ENCODE measurements at regions not wholly inside any gene's neighbourhood (a gene's known extent, or its start where the extent isn't known, plus 50 kb on each side); places are given as distances from the start of the nearest gene placed in this dataset.

DNA sequence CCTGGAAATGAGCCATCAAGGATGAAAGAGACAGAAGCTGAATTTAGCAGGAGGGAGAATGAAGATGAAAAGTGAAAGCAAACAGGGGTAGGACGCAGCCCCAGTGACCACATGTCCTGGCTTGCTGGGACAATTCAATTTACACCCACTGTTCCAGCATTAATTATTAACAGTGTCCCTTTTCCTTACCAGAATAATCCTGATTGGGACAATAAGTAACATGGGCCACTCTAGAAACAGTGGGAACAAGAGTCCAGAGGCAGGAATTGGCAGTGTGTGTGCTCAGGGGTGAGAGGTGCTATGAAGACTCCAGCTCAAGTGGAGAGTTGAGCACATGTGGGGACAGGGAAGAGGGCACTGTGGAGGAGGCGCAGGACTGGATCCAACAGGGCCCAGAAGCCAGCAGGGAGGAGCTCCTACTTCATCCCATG is 147.1 kb downstream of the C5orf15 start (continued):
- peak in 1 of 2 experiments; percentile 30; a peak in 1 of 4 replicates for TF ChIP-seq IKZF2 (IDR thresholded peaks at IDR 0.05)
- no peak for TF ChIP-seq POU2F2 (IDR thresholded peaks at IDR 0.05; ENCODE audit: borderline replicate concordance, low read depth, low read length)
- TF ChIP-seq BCL11A (IDR thresholded peaks at IDR 0.05; ENCODE audit: low read depth, low read length), result 0 out of 2 replicates have a peak, but pooled peaks have one; percentile 7
- peak; percentile 18; the same call in 1 of the 2 replicates for TF ChIP-seq RAD51 (IDR thresholded peaks at IDR 0.05)
- TF ChIP-seq RB1 (IDR thresholded peaks at IDR 0.05; ENCODE audit: borderline replicate concordance), result 0 out of 2 replicates have a peak, but pooled peaks have one; percentile 11

DNA sequence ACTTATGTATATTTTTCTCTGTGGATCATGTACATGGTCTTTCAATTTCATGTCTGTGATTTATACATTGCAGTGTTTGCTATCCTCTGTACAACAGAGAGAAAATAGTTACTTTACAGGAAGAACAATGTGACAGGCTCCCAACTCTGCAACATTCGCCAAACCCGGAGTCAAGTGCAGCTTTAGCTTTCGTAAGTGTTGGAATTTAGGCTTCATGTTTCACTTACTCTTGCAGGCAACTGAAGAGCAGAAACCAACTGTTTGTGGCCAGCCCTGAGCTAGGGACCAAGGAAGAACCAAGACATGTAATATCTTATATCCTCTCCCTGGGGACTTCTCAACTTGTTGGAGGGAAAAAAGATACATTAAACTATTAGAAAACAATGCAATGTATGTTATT is 147.9 kb downstream of the C5orf15 start:
- Histone ChIP-seq H3K27me3 (replicated peaks in 1 of 2; ENCODE audit: control insufficient read depth in 2 of 2, insufficient read depth in 2 of 2, low read length in 1 of 2) (no peaks in the 10 kb centered on the region), H3K4me2 (ENCODE audit: control insufficient read depth, insufficient read depth) (no peak overlapping the region), H3K27ac (ENCODE audit: control insufficient read depth, insufficient read depth) (no peak overlapping the region), H3K36me3 (ENCODE audit: control insufficient read depth in 2 of 2, insufficient read depth in 2 of 2, low read length in 1 of 2) (no peaks in the 10 kb centered on the region), H4K20me1 (ENCODE audit: control insufficient read depth, insufficient read depth) (no peaks in the 10 kb centered on the region), H3K4me3 (no peak overlapping the region), H3K9ac (ENCODE audit: control insufficient read depth, insufficient read depth, low read length) (no peak overlapping the region), H3K9me3 (replicated peaks; ENCODE audit: control insufficient read depth, insufficient read depth, low read length) (no peaks in the 10 kb centered on the region), H2AFZ (ENCODE audit: control insufficient read depth, low read depth, low read length) (no peak overlapping the region), H3K4me1 (ENCODE audit: control insufficient read depth, insufficient read depth, low read length) (peaks cover 20% of the 10 kb centered on the region), H3K79me2 (ENCODE audit: control insufficient read depth, insufficient read depth, low read length) (no peaks in the 10 kb centered on the region)
- intact Hi-C loops (cut with micrococcal nuclease; ENCODE audit: unreplicated experiment) (no loop called here), in situ Hi-C loops (cut with MboI) (no loop called here)
- POLR2A ChIA-PET, result interaction anchor here (0.6 to 1.7 kb wide), 4 partner anchors 9 to 723 kb away, joined by 3 to 6 read pairs (median 4); no protein-coding TSS in a partner anchor
- no peak for DNase-seq (ENCODE audit: low read depth, low spot score)
- TF ChIP-seq MEF2B (IDR thresholded peaks at IDR 0.05; ENCODE audit: partially characterized antibody, poor library complexity, severe bottlenecking) (peak; percentile 18), RELA (IDR thresholded peaks at IDR 0.05; ENCODE audit: borderline replicate concordance, partially characterized antibody) (no peak)
- no TSS peak for BruUV-seq (replicated peaks)
- WGBS (ENCODE audit: insufficient coverage, insufficient replicate concordance, low lambda C conversion rate, missing lambda C conversion rate), result 84% methylated on average over 3 of the region's 3 CpGs
- RAD21 ChIA-PET (ENCODE audit: unreplicated experiment), result interaction anchor here (1.1 to 6.5 kb wide), 5 partner anchors 28 to 118 kb away, joined by 4 to 49 read pairs (median 9); no protein-coding TSS in a partner anchor
- SMC1A ChIA-PET (ENCODE audit: uncharacterized antibody, unreplicated experiment), result interaction anchor here (0.9 to 5.4 kb wide), 15 partner anchors 10 to 268 kb away, joined by 3 to 38 read pairs (median 5); no protein-coding TSS in a partner anchor
- CTCF ChIA-PET, result interaction anchor here (0.7 to 6.5 kb wide), 9 partner anchors 9 to 397 kb away, joined by 3 to 77 read pairs (median 5); no protein-coding TSS in a partner anchor
- no peak for ATAC-seq
- FAIRE-seq, result no peak
